RWPE1 (cell line): ENCODE measurements at regions not wholly inside any gene's neighbourhood (a gene's known extent, or its start where the extent isn't known, plus 50 kb on each side); places are given as distances from the start of the nearest gene placed in this dataset.
"Not testable (repeated sequence)": the region's sequence is repeated elsewhere in the genome, so short reads cannot be mapped to it uniquely, and the experiment has no call there.

Source experiments
- CTCF ChIA-PET: fragments of 350-600 bp; sonication (Branson Sonifier 250); formaldehyde crosslinking; extraction: SDS; loops from one replicate; lab custom pipeline; 2021; lab: Yijun Ruan, JAX
- POLR2A ChIA-PET: fragments of 400-600 bp; formaldehyde crosslinking; extraction: SDS; loops from one replicate; lab custom pipeline; 2020; ENCODE audit warnings: antibody characterized with exemption; ENCODE audit not compliant: low non-redundant PET; lab: Yijun Ruan, JAX
- DNase-seq: peaks from one replicate; pipeline ENCODE4 v3.0.0; 2012; ENCODE audit warnings: low spot score
- H3K27ac ChIP-seq: fragments of 450-650 bp; 2 replicates; pipeline ENCODE4 v1.5.1; 2017
- TF ChIP-seq, protein P1 (sequence below): fragments of 450-650 bp; conservative IDR thresholded peaks from 2 replicates; pipeline ENCODE4 v1.5.1; 2017; ENCODE audit warnings: low read depth, mild to moderate bottlenecking

DNA sequence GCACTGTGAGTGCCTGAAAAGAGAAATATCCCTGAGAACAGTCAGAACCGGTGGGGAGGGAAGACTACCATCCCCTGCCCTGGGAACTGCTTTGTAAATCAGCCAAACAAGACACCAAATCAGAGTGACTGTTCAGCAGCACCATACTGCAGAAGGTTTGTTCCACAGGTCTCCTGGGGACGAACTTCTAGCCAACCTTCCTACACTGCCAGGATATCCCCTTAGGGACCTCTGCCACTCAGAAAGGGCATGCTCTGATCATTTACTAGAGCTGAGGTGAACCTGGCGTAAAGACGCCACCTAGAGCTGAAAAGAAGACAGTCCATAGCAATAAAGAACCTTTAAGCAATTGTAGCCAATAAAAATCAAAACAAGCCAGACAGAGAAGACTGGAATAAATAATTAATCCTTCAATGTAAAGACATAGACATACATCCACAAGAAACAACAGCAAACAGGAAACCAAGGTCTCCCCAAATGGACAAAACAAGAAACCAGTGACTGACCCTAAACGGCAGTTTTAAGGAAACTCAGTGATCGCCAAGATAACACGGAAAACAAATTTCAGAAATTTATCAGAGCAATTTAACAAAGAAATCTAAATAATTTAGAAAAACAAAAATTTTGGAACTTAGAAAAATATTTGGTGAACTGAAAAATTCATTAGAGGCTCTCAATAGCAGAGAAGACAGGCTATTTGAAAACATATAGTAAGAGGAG is 228.1 kb upstream of the AMIGO2 start:
- ChIA-PET CTCF (interaction anchor here (0.5 to 1.5 kb wide), 6 partner anchors 9 to 275 kb away, joined by 3 to 6 read pairs (median 4); partner anchors contain the start of genes AMIGO2 and PCED1B), POLR2A (no interaction called here)
- peak overlapping the region; percentile 35; the same call in 1 of the 2 replicates for H3K27ac ChIP-seq
- DNase-seq, result peak; percentile 59
- TF ChIP-seq, protein P1, sequence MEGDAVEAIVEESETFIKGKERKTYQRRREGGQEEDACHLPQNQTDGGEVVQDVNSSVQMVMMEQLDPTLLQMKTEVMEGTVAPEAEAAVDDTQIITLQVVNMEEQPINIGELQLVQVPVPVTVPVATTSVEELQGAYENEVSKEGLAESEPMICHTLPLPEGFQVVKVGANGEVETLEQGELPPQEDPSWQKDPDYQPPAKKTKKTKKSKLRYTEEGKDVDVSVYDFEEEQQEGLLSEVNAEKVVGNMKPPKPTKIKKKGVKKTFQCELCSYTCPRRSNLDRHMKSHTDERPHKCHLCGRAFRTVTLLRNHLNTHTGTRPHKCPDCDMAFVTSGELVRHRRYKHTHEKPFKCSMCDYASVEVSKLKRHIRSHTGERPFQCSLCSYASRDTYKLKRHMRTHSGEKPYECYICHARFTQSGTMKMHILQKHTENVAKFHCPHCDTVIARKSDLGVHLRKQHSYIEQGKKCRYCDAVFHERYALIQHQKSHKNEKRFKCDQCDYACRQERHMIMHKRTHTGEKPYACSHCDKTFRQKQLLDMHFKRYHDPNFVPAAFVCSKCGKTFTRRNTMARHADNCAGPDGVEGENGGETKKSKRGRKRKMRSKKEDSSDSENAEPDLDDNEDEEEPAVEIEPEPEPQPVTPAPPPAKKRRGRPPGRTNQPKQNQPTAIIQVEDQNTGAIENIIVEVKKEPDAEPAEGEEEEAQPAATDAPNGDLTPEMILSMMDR, result peak; percentile 68

DNA sequence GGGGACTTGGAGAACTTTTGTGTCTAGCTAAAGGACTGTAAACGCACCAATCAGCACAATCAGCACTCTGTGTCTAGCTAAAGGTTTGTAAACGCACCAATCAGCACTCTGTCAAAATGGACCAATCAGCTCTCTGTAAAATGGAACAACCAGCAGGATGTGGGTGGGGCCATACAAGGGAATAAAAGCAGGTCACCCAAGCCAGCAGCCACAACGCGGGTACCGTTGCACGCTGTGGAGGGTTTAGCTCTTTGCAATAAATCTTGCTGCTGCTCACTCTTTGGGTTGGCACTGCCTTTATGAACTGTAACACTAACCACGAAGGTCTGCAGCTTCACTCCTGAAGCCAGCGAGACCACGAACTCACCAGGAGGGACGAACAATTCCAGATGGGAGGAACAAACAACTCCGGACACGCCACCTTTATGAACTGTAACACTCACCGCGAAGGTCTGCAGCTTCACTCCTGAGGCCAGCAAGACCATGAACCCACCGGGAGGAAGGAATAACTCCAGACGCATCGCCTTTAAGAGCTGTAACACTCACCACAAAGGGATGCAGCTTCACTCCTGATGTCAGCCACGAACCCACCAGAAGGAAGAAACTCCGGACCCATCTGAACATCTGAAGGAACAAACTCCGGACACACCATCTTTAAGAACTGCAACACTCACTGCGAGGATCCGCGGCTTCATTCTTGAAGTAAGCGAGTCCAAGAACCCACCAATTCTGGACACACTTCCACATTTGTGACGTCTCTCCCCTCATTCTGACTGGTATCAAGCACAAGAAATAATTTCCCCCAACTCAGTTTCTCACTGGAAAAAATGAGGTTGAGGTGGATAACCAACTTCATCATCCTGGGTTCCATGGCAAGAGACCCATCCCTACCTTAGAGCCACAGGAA is 227.3 kb upstream of the AMIGO2 start:
- POLR2A ChIA-PET, DNase-seq: not testable (repeated sequence)
- peak overlapping the region; percentile 35; the same call in 1 of the 2 replicates for H3K27ac ChIP-seq
- CTCF ChIA-PET, result interaction anchor here (0.5 to 1.5 kb wide), 5 partner anchors 8 to 274 kb away, joined by 3 to 6 read pairs (median 4); partner anchors contain the start of genes AMIGO2 and PCED1B

DNA sequence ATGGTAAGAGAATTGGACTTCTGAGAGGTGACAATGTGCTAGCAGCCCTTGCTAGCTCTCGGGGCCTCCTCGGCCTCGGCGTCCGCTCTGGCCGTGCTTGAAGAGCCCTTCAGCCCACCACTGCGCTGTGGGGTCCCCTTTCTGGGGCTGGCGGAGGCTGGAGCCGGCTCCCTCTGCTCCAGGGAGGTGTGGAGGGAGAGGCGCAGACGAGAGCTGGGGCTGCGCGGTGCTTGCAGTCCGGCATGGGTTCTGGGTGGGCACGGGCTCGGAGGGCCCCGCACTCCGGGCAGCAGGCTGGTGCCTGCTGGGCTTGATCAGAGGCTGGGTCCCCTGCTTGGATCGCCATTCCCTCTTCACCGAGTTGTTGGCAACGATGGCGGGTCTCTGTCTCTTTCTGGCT is 226.4 kb upstream of the AMIGO2 start:
- ChIA-PET CTCF (no interaction called here), POLR2A (no interaction called here)
- no peak for DNase-seq
- TF ChIP-seq, protein P1, result no peak
- H3K27ac ChIP-seq, result peak overlapping the region; percentile 35; the same call in 1 of the 2 replicates

DNA sequence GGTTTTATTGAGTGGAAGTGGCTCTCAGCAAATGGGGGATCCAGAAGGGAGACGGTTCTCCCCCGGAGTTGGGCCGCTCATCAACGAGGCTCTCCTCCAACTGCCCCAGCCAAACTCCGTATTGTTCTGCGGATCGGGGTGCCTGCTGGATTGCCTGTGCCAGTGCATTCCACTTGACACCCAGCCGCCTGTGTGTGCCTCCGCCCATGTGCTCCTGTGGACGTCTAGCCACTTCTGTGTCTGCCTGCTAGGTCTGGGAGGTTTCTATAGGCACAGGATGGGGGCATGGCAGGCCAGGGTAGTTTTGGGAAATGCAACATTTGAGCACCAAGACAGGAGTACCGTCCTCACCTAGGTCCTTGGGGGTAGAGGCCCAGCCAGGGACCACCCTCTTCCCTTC is 225.7 kb upstream of the AMIGO2 start:
- peak overlapping the region; percentile 82 for H3K27ac ChIP-seq
- ChIA-PET CTCF (no interaction called here), POLR2A (no interaction called here)

DNA sequence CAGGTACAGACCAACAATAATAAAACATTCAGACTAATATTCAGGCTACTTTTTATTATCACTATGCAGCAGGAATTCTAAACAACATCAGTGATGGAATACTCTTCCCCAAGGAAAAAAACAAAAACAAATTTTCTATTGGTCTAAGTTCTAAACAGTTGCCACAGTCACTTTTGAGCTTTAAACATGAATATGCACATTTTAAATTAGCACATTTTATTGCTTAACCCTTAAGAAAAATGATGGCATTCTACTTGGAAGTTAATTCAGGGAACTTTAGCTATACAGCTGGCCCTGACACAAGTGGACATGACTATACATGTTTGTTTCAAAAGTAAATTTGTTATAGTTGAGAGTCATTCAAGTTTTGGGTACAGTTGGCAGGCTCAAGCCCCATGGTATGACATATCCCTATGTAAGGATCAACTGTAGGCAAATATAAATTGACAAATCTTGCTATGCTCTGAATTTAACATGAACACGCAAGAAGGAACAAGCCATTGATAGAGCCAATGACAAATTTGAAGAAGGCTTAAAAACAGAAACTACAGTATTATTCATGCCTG is 224.3 kb upstream of the AMIGO2 start:
- ChIA-PET CTCF (no interaction called here), POLR2A (no interaction called here)
- peak overlapping the region; percentile 82 for H3K27ac ChIP-seq

More for the DNA sequence above, 225.7 kb upstream of the AMIGO2 start:
- no peak for DNase-seq
- TF ChIP-seq, protein P1, result no peak

DNA sequence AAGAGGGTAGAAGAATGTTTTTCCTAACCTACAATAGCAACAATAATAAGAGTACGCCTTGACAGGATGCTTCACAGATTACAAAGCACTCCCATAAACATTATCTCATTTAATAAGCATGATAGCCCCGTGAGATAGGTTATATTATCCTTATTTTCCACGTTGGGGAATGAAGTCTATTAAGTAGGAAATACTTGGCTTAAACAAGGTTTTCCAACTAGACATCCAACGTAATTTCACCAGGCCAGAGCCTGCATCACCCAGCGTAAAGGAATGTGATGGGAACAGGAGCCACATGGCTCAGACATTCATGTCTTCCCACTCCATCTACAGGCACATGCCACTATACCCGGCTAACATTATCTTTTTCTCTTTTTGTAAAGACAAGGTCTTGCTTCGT is 223.4 kb upstream of the AMIGO2 start:
- POLR2A ChIA-PET, result no interaction called here
- TF ChIP-seq, protein P1, result no peak
- DNase-seq, result no peak
- CTCF ChIA-PET, result no interaction called here
- peak overlapping the region; percentile 58 for H3K27ac ChIP-seq

More for the DNA sequence above, 224.3 kb upstream of the AMIGO2 start:
- TF ChIP-seq, protein P1, result no peak
- DNase-seq, result peak; percentile 55
